Amygdala (tissue), 56 donors: ENCODE measurements at regions not wholly inside any gene's neighbourhood (a gene's known extent, or its start where the extent isn't known, plus 50 kb on each side); places are given as distances from the start of the nearest gene placed in this dataset.
"Not testable (repeated sequence)": the region's sequence is repeated elsewhere in the genome, so short reads cannot be mapped to it uniquely, and the experiment has no call there.

Source experiments
- DNase-seq, 56 donors: peaks; one replicate each; lab custom pipeline; 2025; lab: John Stamatoyannopoulos, UW

DNA sequence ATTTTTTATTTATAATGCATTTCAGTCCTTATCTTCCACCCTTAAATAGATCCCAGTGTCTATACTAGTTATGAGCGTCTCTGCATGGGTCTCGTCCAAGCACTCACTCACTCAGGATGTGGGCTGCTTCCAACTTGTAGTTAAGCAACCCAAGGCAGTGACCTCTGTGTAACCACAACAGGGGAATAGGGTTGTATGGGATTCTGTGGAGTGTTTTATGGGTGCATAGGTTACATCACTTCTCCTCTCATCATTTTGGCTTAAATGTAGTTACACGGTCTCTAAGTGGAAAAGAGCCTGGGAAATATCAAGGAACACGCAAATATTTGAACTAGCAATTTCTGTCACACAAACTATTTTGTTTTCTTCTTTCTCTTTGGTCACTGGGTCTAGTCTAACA lies 931.0 kb downstream of the STIM2 start:
- no peak for DNase-seq

DNA sequence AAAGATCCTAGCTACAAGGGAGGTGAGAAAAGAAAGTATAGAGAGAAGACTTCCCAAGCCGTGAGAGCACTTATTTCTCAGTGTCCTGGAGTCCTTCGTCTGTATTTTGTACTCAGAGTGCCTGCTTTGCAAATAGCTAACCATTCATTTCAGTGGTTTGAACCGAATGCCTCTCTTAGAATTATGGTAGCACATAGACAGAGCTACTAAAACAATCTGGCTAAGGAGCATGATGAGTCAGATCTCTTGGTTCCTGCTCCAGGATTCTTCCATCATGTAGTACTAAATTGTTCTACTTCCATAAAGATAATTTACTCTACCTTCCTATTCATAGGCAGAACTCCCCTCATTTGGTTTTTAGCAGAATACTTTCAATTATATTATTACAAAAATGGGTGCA lies 946.6 kb downstream of the STIM2 start:
- no peak for DNase-seq

DNA sequence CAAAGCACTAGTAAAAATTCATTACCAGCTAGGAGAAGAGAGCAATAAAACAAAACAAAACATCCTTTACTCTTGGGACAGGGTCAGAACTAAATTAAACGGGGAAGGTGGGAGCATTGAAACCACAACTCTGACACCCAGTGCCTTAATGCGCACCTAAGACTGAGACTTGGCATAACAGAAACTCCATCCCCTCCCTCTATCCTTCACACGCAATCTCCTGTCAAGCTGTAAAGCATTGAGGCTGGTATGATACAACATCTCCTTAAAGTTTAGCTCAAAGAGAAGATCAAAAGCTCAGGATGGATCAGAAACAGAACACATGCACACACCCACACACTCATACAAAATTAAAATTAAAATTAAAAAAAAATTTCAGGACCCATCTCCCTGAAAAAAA lies 951.3 kb downstream of the STIM2 start:
- DNase-seq, result no peak

DNA sequence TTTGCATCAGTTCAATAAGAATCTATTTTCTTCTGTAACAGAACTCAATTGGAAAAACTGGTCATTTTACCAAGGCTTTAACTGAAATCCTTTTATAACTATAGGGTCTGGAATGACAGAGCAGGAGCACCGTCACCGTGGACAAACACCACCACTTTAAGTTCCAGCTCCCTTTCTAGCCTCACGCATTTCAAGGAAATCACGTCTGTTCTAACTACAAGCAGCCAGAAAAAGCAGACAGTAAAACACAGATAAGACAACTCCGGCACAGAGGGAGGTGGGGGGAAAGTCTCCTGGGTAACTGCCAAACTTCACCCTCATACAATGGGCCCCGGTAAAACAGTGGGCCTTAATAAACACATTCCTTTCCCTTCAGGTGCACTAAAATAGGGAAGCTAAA lies 952.6 kb downstream of the STIM2 start:
- DNase-seq, result not testable (repeated sequence)

DNA sequence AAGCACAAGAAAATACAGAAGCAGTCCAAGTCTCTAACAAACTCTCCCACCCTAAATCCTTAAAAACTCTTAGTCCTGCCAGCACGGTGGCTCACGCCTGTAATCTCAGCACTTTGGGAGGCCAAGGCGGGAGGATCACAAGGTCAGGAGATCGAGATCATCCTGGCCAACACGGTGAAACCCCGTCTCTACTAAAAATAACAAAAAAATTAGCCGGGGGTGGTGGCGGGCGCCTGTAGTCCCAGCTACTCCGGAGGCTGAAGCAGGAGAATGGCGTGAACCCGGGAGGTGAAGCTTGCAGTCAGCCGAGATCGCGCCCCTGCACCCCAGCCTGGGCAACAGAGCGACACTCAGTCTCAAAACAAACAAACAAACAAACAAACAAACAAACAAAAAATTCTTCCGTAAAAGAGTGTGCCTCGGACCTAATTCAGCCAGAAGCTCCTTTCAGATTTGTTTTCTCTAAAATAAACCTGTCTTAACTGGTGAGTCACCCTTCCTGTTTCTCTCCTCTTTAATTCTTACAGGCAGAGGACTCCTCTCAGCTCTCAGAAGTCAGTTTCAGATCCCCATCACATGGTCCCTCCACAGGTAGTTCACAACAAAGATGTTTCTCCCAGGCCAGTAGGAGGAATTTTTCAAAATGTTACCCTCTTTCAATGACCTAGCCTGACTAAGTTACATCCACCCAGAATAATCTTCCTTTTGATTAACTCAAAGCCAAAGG lies 953.2 kb downstream of the STIM2 start:
- DNase-seq, result not testable (repeated sequence)

DNA sequence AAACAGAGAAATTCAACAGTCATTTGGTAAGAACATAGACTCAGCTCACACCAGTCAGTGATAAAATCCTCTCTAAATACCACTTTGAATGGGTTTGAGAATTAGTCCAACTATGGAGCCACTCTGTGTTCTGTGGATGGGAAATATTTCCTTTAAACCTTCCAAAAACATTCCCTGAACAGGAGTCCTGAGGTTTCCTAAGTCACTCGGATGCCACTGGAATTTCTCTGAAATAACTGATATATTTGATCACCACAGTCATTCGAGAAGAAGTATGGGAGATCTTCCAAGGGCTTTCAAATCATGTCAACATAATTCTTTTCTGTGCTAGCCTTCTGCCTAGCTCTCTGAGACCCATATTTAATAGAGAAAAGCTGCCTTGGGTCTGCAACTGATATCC lies 958.6 kb downstream of the STIM2 start:
- DNase-seq, result no peak

DNA sequence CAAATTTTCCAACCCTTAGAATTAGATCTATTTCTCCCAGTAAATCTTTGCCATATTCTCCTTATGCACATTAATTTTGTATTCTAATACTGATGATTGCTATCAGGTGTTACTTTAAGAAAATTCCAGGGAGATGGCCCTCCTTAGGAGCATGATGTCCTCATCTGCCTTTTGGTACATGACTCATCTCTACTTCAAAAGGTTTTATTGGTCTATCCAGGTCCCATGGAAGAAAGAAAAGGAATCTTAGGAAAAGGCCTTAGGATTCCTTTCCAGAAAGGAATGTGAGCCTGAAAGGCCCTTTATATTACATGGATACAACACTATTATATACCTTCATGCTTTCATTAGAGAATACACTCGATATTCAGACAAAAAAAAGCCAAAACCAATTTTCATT lies 968.2 kb downstream of the STIM2 start:
- DNase-seq, result no peak

DNA sequence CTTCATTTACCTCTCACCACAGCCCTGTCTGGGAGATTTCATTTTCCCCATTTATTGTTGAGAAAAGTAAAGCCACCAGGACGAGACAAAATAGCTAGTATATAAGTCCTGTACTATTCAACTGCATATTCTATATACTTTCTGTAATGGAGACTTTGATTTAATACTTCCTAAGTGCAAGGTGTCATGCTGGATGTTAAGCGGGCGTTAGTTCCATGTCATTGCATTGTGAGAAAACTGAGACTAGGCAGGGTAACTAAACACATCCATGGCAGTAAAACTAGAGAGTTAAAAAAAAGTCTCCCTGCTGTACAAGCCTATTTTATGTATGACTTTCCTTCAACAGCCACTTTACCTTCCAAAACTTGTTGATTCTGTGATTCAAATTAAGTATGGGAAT lies 969.6 kb downstream of the STIM2 start:
- DNase-seq, result no peak

DNA sequence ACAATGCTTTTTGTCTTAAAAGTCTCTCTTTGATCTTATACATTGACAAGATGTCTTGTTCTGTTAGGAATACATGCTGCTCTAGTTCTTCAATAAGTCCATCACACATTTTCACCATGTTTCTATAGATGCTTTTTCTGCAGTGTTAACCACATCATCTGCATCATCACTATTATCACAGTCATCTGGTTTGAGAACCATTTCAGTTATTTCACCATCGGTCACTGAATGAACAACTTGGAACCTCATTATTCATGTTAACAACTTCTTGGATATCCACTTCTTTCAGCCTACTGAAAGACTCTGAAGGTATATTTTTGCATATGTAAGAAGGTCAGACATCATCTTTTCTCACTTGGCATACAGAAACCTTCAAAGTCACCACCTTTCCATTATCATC lies 975.2 kb downstream of the STIM2 start:
- DNase-seq, result no peak

DNA sequence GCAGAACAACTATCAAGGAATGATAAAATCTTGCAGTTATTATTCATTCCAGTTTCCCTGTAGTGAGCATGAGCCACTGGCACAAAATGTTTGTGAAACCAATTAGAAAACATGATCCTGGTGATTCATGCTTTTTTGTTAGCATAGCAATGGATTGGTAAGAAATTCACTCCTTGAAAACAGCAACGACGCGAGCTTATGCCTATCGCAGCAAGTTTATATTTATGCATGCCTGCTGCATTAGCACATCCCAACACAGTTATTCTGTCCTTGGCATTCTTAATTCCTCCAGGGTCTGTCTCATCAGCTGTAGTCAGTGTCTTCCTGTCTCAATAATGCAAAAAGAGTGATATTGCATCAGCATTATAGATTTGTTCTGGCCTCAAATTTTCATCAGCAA lies 975.9 kb downstream of the STIM2 start:
- no peak for DNase-seq

DNA sequence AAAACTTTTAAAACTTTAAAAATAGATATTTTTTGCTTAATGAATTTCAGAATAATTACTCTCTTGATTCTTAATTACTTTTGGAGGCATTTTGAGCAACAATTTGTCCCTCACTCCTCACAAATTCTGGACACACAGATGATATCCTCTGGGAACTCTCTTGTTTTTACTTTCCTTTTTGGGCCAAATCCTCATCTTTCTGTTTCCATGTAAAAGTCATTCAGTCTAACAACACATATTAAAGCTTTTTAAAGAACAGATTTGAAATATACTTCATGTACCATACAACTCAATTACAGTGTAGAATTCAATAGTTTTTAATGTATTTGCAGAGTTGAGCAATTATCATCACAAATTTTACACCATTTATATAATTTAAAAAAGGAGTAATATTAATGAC lies 983.1 kb downstream of the STIM2 start:
- DNase-seq, result no peak

DNA sequence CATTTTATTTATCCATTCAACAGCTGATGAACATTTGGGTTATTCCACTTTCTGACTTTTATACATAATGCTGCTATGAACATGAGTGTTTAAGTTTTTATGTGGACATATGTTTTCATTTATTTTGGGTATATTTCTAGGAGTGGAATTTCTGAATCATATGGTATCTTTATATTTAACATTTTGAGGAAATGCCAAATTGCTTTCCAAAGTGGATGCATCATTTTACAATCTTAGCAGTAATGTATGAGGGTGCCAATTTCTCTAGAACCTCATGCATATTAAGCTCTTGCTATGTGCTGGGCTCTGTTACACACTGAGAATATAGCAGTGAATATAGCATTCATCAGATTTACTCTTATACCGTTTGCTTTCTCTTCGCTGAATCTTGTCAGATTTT lies 983.7 kb downstream of the STIM2 start:
- no peak for DNase-seq

DNA sequence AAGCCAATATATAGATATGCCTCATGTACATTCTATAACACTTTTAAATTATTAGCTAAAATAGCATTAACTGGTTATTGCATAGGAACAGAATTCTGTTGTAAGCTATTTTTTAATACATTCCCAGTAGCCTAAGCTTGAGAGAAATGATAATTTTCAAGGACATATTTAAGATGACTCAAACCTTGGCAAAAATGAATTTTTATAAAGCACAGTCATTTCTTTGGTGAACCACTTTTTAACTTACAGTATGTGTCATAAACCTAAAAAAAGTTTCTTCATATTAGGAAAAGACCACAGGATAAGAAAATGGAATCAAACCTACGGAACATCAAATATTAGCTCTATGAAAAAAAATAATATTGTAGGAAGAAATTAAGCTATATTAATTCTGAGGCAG lies 986.3 kb downstream of the STIM2 start:
- DNase-seq, result no peak

DNA sequence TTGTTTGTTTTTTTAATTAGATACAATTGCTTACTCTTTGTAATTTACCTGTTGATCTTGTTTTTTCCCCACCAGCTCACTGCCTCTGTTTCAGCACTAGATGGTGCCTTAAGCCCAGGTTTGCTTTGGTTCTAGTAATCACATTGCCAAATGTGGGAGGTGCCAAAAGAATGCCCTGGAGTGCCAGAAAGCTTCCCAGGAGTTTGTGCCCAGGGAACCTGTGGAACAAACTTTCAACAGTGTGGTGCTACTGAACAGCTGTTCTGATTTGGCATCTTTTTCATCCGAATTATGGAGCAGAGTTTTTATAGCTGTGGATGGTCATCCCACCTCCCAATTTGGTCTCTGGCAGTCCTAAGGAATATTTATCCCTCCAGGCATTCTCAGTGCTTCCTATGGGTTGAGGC lies 1000.7 kb downstream of the STIM2 start:
- DNase-seq, result peak in 16 of 56 donors; percentile 0 to 34 (median 4)

DNA sequence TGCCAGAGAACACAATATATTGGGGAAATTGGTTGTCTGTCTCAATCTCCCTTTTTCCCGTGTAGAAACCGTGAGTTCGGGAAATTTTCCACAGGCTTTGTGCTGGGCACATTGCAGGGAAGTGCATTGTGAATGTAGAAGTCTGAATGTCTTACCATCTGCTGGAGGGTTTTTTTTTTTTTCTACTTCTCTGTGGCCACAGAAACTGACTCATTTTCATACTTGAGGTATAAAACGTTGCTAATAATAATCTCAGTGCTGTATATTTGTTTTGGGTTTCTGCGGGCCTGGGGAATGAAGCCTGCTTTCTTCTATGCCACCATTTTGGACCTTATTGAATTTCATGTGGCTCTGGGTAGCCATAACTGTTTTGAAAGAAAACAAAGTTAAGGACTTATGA lies 1001.2 kb downstream of the STIM2 start:
- no peak for DNase-seq

DNA sequence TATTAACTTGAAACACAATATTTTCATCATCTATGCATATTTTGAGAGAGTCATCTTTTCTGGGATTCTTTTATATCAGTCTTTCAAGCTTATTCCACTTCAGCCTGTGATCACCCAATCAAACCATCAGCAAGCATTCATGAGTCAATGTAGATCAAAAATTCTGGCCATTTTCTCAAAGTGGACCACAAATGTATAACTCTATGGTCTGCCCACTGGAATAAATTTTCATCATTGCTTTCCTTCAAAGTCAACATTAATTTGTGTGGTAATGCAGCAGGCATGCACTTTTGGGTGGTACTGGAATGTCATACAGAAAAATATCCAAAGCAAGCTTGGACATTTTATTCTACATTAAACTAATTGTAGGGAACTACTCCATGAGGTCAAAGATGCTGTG lies 1013.0 kb downstream of the STIM2 start:
- no peak for DNase-seq

DNA sequence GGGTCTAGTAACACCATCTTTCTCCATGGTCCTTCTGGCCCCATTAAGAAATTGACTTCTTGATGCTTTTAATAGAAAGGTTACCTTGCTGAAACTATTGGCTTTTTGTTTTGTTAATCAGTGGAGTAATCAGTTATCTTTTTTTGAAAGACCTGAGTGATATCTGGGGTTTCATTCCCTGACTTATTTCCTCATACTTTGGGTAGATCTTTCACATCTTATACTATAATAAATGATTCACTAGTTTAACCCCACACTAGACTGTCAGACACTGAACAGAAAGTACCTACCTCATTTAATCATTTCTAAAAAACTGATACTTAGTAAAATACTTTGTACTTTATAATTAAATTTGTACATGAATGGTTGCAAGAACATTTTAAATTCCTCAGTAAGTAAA lies 1021.1 kb downstream of the STIM2 start:
- no peak for DNase-seq

DNA sequence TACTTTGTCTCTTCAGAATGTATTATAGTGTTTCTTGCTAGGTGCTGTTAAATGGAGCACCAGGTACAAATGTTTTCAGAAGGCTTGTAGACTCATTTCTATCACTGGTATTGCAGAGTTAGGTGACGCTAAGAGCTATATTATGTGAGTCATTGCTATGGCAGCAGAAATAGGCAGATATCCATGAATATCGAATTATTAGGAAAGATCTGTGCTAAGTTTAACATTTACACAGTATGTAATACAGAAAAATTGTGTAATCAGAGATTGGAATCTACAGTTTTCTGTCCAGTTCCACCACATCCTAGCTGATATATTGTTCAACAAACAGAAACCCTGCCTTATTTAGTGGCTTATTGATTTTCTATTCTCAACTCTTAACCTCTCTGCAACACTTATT lies 1025.5 kb downstream of the STIM2 start:
- no peak for DNase-seq

DNA sequence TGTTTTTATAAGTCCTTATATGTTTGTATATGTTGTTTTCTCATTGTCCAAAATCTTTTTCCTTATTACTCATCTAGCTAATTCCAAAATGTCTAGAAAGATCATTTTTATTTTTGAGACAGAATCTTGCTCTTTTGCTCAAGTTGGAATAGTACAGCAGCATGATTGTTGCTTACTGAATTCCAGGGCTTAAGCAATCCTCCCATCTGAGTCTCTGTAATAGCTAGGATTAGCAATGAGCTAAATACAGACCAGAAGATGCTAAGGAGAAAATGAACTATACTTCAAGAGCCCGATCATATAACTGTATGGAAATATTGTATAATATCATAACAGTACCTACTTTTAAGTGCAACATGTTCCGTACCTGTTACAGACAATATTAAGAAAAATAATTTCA lies 1027.0 kb downstream of the STIM2 start:
- DNase-seq, result no peak

DNA sequence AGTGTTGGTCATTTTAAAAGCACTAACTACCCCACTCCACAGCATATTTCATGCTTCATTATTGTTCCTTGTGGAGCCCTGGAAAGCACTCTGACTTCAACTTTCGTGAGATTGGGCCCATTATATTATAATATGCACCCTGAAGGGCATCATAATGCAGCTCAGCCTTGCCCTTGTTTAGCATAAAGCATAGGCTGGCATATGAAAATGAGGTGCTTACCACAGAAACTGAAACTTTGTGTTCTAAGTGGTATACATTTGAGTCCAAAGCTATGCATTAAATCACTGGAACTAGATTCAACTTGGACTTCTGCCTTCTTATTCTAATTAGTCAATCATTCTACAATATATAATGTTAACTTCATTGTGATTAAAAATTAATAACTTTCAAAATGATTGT lies 1027.9 kb downstream of the STIM2 start:
- no peak for DNase-seq

DNA sequence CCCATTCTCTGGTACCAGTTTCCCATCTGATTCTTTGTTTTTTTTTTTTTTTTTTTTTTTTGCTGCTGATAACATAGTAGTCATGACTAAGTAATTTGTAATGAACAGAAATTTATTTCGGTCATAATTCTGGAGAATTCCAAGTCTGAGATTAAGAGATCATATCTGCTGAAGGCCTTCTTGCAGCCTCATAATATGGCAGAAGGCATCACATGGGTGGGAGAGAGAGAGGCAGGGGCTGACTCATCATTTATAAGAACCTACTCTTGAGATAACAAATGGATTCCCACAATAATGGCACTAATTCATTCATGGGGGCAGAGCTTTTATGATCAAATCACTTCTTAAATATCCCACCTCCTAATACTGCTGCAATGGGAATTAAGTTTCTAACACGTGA lies 1034.3 kb downstream of the STIM2 start:
- DNase-seq, result no peak

DNA sequence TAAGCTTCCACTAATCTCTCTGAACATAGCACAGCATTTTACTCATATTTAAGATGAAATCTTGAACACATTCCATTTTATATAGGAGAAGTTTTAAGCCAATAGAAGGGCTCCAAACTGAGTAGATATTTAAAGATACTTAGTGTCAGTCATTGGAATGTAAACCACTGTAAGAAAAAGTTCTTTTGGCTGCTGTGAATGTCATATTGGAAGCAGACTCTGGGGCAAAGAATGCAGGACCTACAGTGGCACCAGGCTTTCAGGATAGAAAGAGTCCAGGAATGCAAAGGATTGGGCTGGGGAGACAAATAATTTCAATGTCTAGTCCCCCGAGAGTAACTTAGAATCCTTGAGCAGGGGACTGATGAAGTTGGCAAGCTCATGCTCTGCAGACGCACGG lies 1047.7 kb downstream of the STIM2 start:
- DNase-seq, result no peak

DNA sequence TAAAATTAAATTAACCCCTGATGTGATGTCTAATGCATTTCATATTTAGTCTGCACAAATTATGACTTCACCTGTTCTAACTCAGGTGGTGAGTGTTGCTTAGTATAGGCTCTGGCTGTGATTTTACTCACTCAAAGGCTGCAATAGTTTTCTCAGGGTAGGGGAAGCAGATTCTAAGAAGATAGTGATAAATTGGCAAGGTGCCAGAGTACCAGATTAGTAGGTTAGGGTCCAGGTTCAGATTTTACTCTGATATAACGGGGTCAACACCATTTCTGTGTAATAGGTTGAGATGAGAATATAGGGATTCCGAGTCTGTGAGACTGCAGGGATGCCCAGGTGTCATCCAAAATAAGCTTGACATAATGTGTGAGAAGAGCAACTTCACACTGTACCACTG lies 1049.6 kb downstream of the STIM2 start:
- DNase-seq, result no peak
